H1 (cell line): ENCODE measurements at regions not wholly inside any gene's neighbourhood (a gene's known extent, or its start where the extent isn't known, plus 50 kb on each side); places are given as distances from the start of the nearest gene placed in this dataset.

Experiments used
- CTCF ChIA-PET: fragments of 300-600 bp; sonication (Branson Sonifier 250); formaldehyde crosslinking; loops from one replicate; lab custom pipeline; 2021; ENCODE audit not compliant: partially characterized antibody; lab: Charles Lee
- POLR2A ChIA-PET: fragments of 300-600 bp; sonication (Branson Sonifier 250); formaldehyde crosslinking; loops from one replicate; lab custom pipeline; 2021; ENCODE audit warnings: inconsistent platforms; ENCODE audit not compliant: partially characterized antibody; lab: Charles Lee
- DNase-seq, 2 experiments: peaks; one replicate each; pipeline versions ENCODE4 v3.0.0 to v3.0.0-alpha.2; 2010 to 2022; ENCODE audit warnings: low spot score in 2 of 2, low read depth in 1 of 2, mixed read lengths in 1 of 2
- FAIRE-seq: peaks from 2 replicates; lab custom pipeline; 2011; peaks lifted over from hg19 to GRCh38; lab: Jason Lieb, UNC
- H2AFZ ChIP-seq: 2 replicates; pipeline ENCODE4 v1.8.1; 2012; ENCODE audit warnings: low read length, inconsistent platforms
- H2AK5ac ChIP-seq: 2 replicates; pipeline ENCODE4 v1.6.1; 2013; ENCODE audit warnings: low read depth, low read length
- H2BK120ac ChIP-seq: replicated peaks from 2 replicates; pipeline ENCODE3; 2013; ENCODE audit warnings: low read depth, low read length, inconsistent platforms
- H2BK12ac ChIP-seq: 2 replicates; pipeline ENCODE4 v1.6.1; 2013; ENCODE audit warnings: low read depth, low read length
- H2BK15ac ChIP-seq: 2 replicates; pipeline ENCODE4 v1.6.1; 2013; ENCODE audit warnings: low read length
- H2BK20ac ChIP-seq: 2 replicates; pipeline ENCODE4 v1.6.1; 2013; ENCODE audit warnings: low read length
- H2BK5ac ChIP-seq: 2 replicates; pipeline ENCODE4 v1.6.1; 2013; ENCODE audit warnings: low read depth, low read length
- H3K14ac ChIP-seq: 2 replicates; pipeline ENCODE4 v1.6.1; 2013; ENCODE audit warnings: inconsistent platforms; ENCODE audit not compliant: insufficient read length
- H3K18ac ChIP-seq: 2 replicates; pipeline ENCODE4 v1.6.1; 2013; ENCODE audit warnings: low read length; ENCODE audit errors: extremely low read depth
- H3K23ac ChIP-seq: 2 replicates; pipeline ENCODE4 v1.6.1; 2013; ENCODE audit warnings: inconsistent platforms; ENCODE audit not compliant: insufficient read length
- H3K23me2 ChIP-seq: 2 replicates; pipeline ENCODE4 v1.6.1; 2013; ENCODE audit warnings: low read depth, low read length
- H3K27ac ChIP-seq: 2 replicates; pipeline ENCODE4 v1.6.1; 2011; ENCODE audit warnings: low read depth, low read length, inconsistent platforms
- H3K27me3 ChIP-seq, 4 experiments: replicated peaks in 1 of 4; 1 replicate in 1 of 4; 2 replicates in 3 of 4; pipeline versions ENCODE4 v1.6.1 to v1.8.1; 2011 to 2013; ENCODE audit warnings: low read length in 3 of 4, mild to moderate bottlenecking in 3 of 4, inconsistent platforms in 2 of 4, mixed read lengths in 2 of 4, moderate library complexity in 1 of 4; ENCODE audit not compliant: control insufficient read depth in 3 of 4, insufficient read depth in 3 of 4; ENCODE audit errors: extremely low read depth in 1 of 4
- H3K36me3 ChIP-seq, 4 experiments: 2 replicates each; pipeline versions ENCODE4 v1.6.1 to v1.8.1; 2011 to 2013; ENCODE audit warnings: mild to moderate bottlenecking in 4 of 4, low read length in 3 of 4, moderate library complexity in 2 of 4, control low read depth in 1 of 4, inconsistent platforms in 1 of 4; ENCODE audit not compliant: insufficient read depth in 4 of 4, control insufficient read depth in 2 of 4
- H3K4ac ChIP-seq: replicated peaks from 2 replicates; pipeline ENCODE3; 2013; ENCODE audit warnings: low read length, low read depth, mixed read lengths, inconsistent platforms; ENCODE audit not compliant: insufficient read length
- H3K4me1 ChIP-seq, 4 experiments: replicated peaks in 1 of 4; 1 replicate in 1 of 4; 2 replicates in 3 of 4; pipeline versions ENCODE4 v1.6.1 to v1.8.1; 2011 to 2013; ENCODE audit warnings: low read length in 3 of 4, inconsistent platforms in 2 of 4, mixed read lengths in 1 of 4; ENCODE audit not compliant: insufficient read depth in 4 of 4, control insufficient read depth in 3 of 4
- H3K4me2 ChIP-seq, 2 experiments: 2 replicates each; pipeline versions ENCODE4 v1.6.1 to v1.8.1; 2011 to 2013; ENCODE audit warnings: low read depth in 2 of 2, low read length in 2 of 2, control low read depth in 1 of 2, inconsistent platforms in 1 of 2, mild to moderate bottlenecking in 1 of 2; ENCODE audit not compliant: insufficient read depth in 1 of 2
- H3K4me3 ChIP-seq, 4 experiments: fragments of 200-600, 300-600 bp in 1 of 4; sonication (generic), shearing (Covaris generic), sonication (Bioruptor Twin) in 1 of 4; 2 replicates each; pipeline versions ENCODE4 v1.5.1 to v1.8.1; 2011 to 2016; ENCODE audit warnings: low read length in 4 of 4, low read depth in 3 of 4, control low read depth in 2 of 4, inconsistent platforms in 2 of 4, mild to moderate bottlenecking in 2 of 4, mixed read lengths in 1 of 4, moderate library complexity in 1 of 4; ENCODE audit not compliant: insufficient read depth in 2 of 4; ENCODE audit errors: extremely low read depth in 1 of 4
- H3K56ac ChIP-seq: replicated peaks from 2 replicates; pipeline ENCODE3; 2013; ENCODE audit warnings: low read depth, mild to moderate bottlenecking, mixed read lengths, low read length, inconsistent platforms; ENCODE audit not compliant: insufficient read length
- H3K79me1 ChIP-seq: 2 replicates; pipeline ENCODE4 v1.6.1; 2013; ENCODE audit warnings: low read depth, low read length, control low read depth
- H3K79me2 ChIP-seq, 2 experiments: 2 replicates each; pipeline versions ENCODE4 v1.6.1 to v1.8.1; 2012 to 2013; ENCODE audit warnings: low read length in 2 of 2, mild to moderate bottlenecking in 2 of 2, inconsistent platforms in 1 of 2; ENCODE audit not compliant: insufficient read depth in 2 of 2, control insufficient read depth in 1 of 2
- H3K9ac ChIP-seq, 4 experiments: replicated peaks in 1 of 4; 1 replicate in 1 of 4; 2 replicates in 3 of 4; pipeline versions ENCODE4 v1.6.1 to v1.8.1; 2011 to 2013; ENCODE audit warnings: low read depth in 3 of 4, low read length in 3 of 4, control low read depth in 2 of 4, mild to moderate bottlenecking in 2 of 4, moderate library complexity in 2 of 4, inconsistent platforms in 1 of 4; ENCODE audit errors: extremely low read depth in 1 of 4
- H3K9me3 ChIP-seq, 2 experiments: 2 replicates each; pipeline versions ENCODE4 v1.6.1 to v1.8.1; 2012 to 2013; ENCODE audit warnings: mild to moderate bottlenecking in 2 of 2, moderate library complexity in 2 of 2, control low read depth in 1 of 2, inconsistent platforms in 1 of 2, low read depth in 1 of 2, low read length in 1 of 2, mixed read lengths in 1 of 2; ENCODE audit not compliant: insufficient read depth in 2 of 2
- H4K20me1 ChIP-seq, 2 experiments: replicated peaks in 1 of 2; 2 replicates each; pipeline versions ENCODE3 to v1.8.1; 2011 to 2013; ENCODE audit warnings: inconsistent platforms in 2 of 2, low read length in 2 of 2, mild to moderate bottlenecking in 1 of 2; ENCODE audit not compliant: insufficient read depth in 2 of 2, control insufficient read depth in 1 of 2
- H4K5ac ChIP-seq: 2 replicates; pipeline ENCODE4 v1.6.1; 2013; ENCODE audit warnings: low read length, low read depth, mixed read lengths, inconsistent platforms; ENCODE audit not compliant: insufficient read length
- H4K8ac ChIP-seq: 2 replicates; pipeline ENCODE4 v1.8.0; 2013; ENCODE audit warnings: mild to moderate bottlenecking, moderate library complexity, low read length, inconsistent platforms; ENCODE audit not compliant: insufficient read depth; ENCODE audit errors: extremely low read depth
- H4K91ac ChIP-seq: replicated peaks from 2 replicates; pipeline ENCODE3; 2013; ENCODE audit warnings: low read length, mixed read lengths, inconsistent platforms; ENCODE audit not compliant: insufficient read length
- CHD1 ChIP-seq: IDR thresholded peaks from 2 replicates; pipeline ENCODE4 v1.6.1; 2012; ENCODE audit warnings: low read depth, low read length, improper control_type of control experiment
- CTBP2 ChIP-seq: IDR thresholded peaks from 2 replicates; pipeline ENCODE4 v1.7.0; 2011; ENCODE audit warnings: borderline replicate concordance, mild to moderate bottlenecking, moderate library complexity, mixed read lengths, low read length; ENCODE audit not compliant: insufficient read depth, insufficient read length
- GTF2F1 ChIP-seq: IDR thresholded peaks from 2 replicates; pipeline ENCODE4 v1.6.1; 2012; ENCODE audit warnings: low read depth, low read length, improper control_type of control experiment, borderline replicate concordance
- JUND ChIP-seq: IDR thresholded peaks from 2 replicates; pipeline ENCODE4 v1.6.1; 2011; ENCODE audit warnings: mild to moderate bottlenecking, improper control_type of control experiment, low read length
- MAFK ChIP-seq: IDR thresholded peaks from 2 replicates; pipeline ENCODE4 v1.6.1; 2012; ENCODE audit warnings: low read depth, mild to moderate bottlenecking, improper control_type of control experiment, low read length
- POLR2A ChIP-seq, 2 experiments: IDR thresholded peaks; 1 replicate in 1 of 2; 2 replicates in 1 of 2; pipeline ENCODE4 v1.6.1; 2011; ENCODE audit warnings: low read depth in 2 of 2, low read length in 2 of 2, mild to moderate bottlenecking in 2 of 2; ENCODE audit errors: control extremely low read depth in 1 of 2
- SAP30 ChIP-seq: fragments of 300-600 bp; sonication (generic); IDR thresholded peaks from 2 replicates; pipeline ENCODE4 v1.7.1; 2012; ENCODE audit warnings: low read length, moderate library complexity, mild to moderate bottlenecking, inconsistent platforms; ENCODE audit not compliant: insufficient read depth, insufficient replicate concordance
- SP2 ChIP-seq: IDR thresholded peaks from 2 replicates; pipeline ENCODE4 v1.6.1; 2012; ENCODE audit warnings: mild to moderate bottlenecking, low read length, inconsistent platforms
- TAF7 ChIP-seq: optimal IDR thresholded peaks from 2 replicates; pipeline ENCODE3; 2011; ENCODE audit warnings: low read depth, mild to moderate bottlenecking, inconsistent platforms, low read length, moderate library complexity, borderline replicate concordance
- TBP ChIP-seq: IDR thresholded peaks from 2 replicates; pipeline ENCODE4 v1.6.1; 2011; ENCODE audit warnings: low read depth, low read length, improper control_type of control experiment
- WGBS, 2 experiments: shearing (Covaris generic) in 1 of 2; methylation state at CpG; one replicate each; pipeline versions ENCODE4 v1.1.6 to v1.1.7; 2013 to 2015; ENCODE audit warnings: low lambda C conversion rate in 2 of 2, mixed read lengths in 2 of 2, inconsistent platforms in 1 of 2, low coverage in 1 of 2, missing lambda C conversion rate in 1 of 2; ENCODE audit not compliant: insufficient replicate concordance in 2 of 2, insufficient coverage in 1 of 2, insufficient read length in 1 of 2; ENCODE audit errors: extremely low coverage in 1 of 2, missing lambda C conversion rate in 1 of 2; 5-methylcytosine and 5-hydroxymethylcytosine counted together
- TF ChIP-seq, protein P1 (sequence below), 3 experiments: IDR thresholded peaks; 1 replicate in 2 of 3; 2 replicates in 1 of 3; pipeline versions ENCODE4 v1.5.1 to v1.6.1; 2011; ENCODE audit warnings: low read length in 3 of 3, mild to moderate bottlenecking in 3 of 3, inconsistent platforms in 2 of 3, low read depth in 1 of 3, moderate library complexity in 1 of 3; ENCODE audit not compliant: insufficient read depth in 1 of 3; ENCODE audit errors: control extremely low read depth in 1 of 3
- TF ChIP-seq, protein P2 (sequence below): IDR thresholded peaks from 2 replicates; pipeline ENCODE4 v1.6.1; 2011; ENCODE audit warnings: low read depth, mild to moderate bottlenecking, low read length; ENCODE audit not compliant: insufficient read depth

DNA sequence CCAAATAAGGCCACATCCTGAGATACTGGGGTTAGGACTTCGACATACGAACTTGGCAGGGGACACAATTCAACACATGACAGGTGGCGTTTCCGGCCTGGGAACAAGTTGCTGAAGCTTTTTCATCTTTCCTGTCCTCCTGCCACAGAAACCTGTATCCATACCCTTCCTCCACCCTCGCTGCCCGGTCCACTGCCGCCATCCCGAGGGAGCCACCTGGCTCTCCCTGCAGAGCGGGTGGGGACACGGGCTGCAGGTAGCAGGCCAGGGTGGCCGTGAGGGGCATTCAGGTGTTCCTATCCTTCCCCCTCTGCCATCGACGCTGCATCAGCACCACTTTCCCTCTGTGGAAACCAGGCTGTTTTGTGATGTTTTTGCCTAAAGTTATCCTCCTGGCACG is 74.4 kb upstream of the TWIST2 start:
- peaks cover 0 to 3% (median under 1%) of the 10 kb centered on the region in 4 experiments; a peak in 2 of 7 replicates for H3K27me3 ChIP-seq
- H2BK12ac ChIP-seq, result no peak overlapping the region
- H3K14ac ChIP-seq, result no peak overlapping the region
- no peak overlapping the region for H3K27ac ChIP-seq
- H3K18ac ChIP-seq, result no peak overlapping the region
- CTCF ChIA-PET, result no interaction called here
- no peak overlapping the region for H3K9ac ChIP-seq
- no peak overlapping the region for H2BK15ac ChIP-seq
- H3K36me3 ChIP-seq, result no peaks in the 10 kb centered on the region
- H3K4ac ChIP-seq, result no peak overlapping the region
- no peaks in the 10 kb centered on the region for H3K9me3 ChIP-seq
- H3K79me1 ChIP-seq, result no peaks in the 10 kb centered on the region
- H4K20me1 ChIP-seq, result no peaks in the 10 kb centered on the region
- no peak overlapping the region for H3K56ac ChIP-seq
- H3K4me3 ChIP-seq, result no peak overlapping the region
- no peak overlapping the region for H2BK5ac ChIP-seq
- H3K4me2 ChIP-seq, result no peak overlapping the region
- H3K23ac ChIP-seq, result no peak overlapping the region
- H2BK120ac ChIP-seq, result no peak overlapping the region
- H3K4me1 ChIP-seq, result peaks cover 0 to 2% (median 1%) of the 10 kb centered on the region in 4 experiments; a peak in 1 of 7 replicates
- H3K79me2 ChIP-seq, result no peaks in the 10 kb centered on the region
- FAIRE-seq (no peak), DNase-seq (no peak)
- H3K23me2 ChIP-seq, result no peaks in the 10 kb centered on the region
- no peak overlapping the region for H2BK20ac ChIP-seq
- no peak overlapping the region for H4K91ac ChIP-seq
- H2AK5ac ChIP-seq, result no peak overlapping the region
- POLR2A ChIA-PET, result no interaction called here
- H2AFZ ChIP-seq, result no peak overlapping the region
- 91% methylated on average over 13 of the region's 14 CpGs; no CpG with 5 or more reads in 1 of the 2 experiments for WGBS, 2 experiments
- no peak overlapping the region for H4K8ac ChIP-seq
- no peak overlapping the region for H4K5ac ChIP-seq
- TF ChIP-seq GTF2F1 (no peak), MAFK (no peak), POLR2A (IDR thresholded peaks at IDR 0.05; ENCODE audit: control extremely low read depth in 1 of 2, low read depth in 2 of 2, low read length in 2 of 2) (no peak), SP2 (no peak), TBP (no peak), TAF7 (no peak), CHD1 (no peak), SAP30 (no peak), JUND (no peak), CTBP2 (no peak)
- TF ChIP-seq, protein P1, sequence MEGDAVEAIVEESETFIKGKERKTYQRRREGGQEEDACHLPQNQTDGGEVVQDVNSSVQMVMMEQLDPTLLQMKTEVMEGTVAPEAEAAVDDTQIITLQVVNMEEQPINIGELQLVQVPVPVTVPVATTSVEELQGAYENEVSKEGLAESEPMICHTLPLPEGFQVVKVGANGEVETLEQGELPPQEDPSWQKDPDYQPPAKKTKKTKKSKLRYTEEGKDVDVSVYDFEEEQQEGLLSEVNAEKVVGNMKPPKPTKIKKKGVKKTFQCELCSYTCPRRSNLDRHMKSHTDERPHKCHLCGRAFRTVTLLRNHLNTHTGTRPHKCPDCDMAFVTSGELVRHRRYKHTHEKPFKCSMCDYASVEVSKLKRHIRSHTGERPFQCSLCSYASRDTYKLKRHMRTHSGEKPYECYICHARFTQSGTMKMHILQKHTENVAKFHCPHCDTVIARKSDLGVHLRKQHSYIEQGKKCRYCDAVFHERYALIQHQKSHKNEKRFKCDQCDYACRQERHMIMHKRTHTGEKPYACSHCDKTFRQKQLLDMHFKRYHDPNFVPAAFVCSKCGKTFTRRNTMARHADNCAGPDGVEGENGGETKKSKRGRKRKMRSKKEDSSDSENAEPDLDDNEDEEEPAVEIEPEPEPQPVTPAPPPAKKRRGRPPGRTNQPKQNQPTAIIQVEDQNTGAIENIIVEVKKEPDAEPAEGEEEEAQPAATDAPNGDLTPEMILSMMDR (IDR thresholded peaks at IDR 0.05; ENCODE audit: control extremely low read depth in 1 of 3, insufficient read depth in 1 of 3, low read depth in 1 of 3, low read length in 3 of 3), result no peak
- TF ChIP-seq, protein P2, sequence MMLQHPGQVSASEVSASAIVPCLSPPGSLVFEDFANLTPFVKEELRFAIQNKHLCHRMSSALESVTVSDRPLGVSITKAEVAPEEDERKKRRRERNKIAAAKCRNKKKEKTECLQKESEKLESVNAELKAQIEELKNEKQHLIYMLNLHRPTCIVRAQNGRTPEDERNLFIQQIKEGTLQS, result no peak
